HCT116 (cell line): ENCODE measurements at regions not wholly inside any gene's neighbourhood (a gene's known extent, or its start where the extent isn't known, plus 50 kb on each side); places are given as distances from the start of the nearest gene placed in this dataset.

Experiments used
- POLR2AphosphoS5 ChIP-seq: IDR thresholded peaks from 2 replicates; pipeline ENCODE4 v1.6.1; 2011; ENCODE audit warnings: mild to moderate bottlenecking, low read depth, low read length, moderate library complexity
- TF ChIP-seq, protein P1 (sequence below), 3 experiments: fragments of 200-600 bp in 1 of 3; sonication (generic) in 1 of 3; IDR thresholded peaks in 2 of 3; conservative IDR thresholded peaks in 1 of 3; 2 replicates each; pipeline ENCODE4 v1.5.1; 2012 to 2017; ENCODE audit warnings: low read depth in 2 of 3, low read length in 2 of 3, antibody characterized with exemption in 1 of 3, borderline replicate concordance in 1 of 3, control low read depth in 1 of 3, mild to moderate bottlenecking in 1 of 3, mixed read lengths in 1 of 3, mixed run types in 1 of 3, moderate library complexity in 1 of 3; ENCODE audit not compliant: insufficient read depth in 1 of 3
- TF ChIP-seq, protein P2 (sequence below): IDR thresholded peaks from 2 replicates; pipeline ENCODE4 v1.6.1; 2012

DNA sequence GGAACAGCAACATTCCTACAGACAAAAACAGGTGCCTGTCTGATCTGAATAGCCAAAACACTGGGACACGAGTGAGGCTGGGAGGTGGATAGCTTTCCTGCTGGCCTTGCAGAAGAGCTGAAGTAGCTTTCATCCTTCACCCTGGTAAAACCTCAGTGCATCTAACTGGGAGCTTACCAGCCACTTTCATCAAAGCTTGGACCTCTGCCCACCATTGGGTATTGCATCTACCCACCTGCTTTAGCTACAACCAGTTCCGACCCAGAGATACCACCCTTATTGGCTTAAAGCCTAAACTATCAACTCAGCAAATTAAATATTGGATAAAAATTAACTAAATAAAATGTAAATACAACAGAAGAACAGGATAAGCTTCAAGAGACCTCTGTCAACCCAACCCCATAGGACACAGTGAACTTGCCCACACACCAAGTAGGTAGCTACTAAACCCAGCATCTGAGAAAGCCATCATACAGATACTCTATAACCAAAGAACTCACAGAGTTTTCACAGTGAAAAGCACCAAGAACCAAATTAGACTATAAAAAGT lies 866.3 kb downstream of the FSCB start:
- TF ChIP-seq, protein P1, sequence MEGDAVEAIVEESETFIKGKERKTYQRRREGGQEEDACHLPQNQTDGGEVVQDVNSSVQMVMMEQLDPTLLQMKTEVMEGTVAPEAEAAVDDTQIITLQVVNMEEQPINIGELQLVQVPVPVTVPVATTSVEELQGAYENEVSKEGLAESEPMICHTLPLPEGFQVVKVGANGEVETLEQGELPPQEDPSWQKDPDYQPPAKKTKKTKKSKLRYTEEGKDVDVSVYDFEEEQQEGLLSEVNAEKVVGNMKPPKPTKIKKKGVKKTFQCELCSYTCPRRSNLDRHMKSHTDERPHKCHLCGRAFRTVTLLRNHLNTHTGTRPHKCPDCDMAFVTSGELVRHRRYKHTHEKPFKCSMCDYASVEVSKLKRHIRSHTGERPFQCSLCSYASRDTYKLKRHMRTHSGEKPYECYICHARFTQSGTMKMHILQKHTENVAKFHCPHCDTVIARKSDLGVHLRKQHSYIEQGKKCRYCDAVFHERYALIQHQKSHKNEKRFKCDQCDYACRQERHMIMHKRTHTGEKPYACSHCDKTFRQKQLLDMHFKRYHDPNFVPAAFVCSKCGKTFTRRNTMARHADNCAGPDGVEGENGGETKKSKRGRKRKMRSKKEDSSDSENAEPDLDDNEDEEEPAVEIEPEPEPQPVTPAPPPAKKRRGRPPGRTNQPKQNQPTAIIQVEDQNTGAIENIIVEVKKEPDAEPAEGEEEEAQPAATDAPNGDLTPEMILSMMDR (IDR thresholded peaks at IDR 0.05 in 2 of 3, conservative IDR thresholded peaks at IDR 0.05 in 1 of 3; ENCODE audit: borderline replicate concordance in 1 of 3, insufficient read depth in 1 of 3, low read depth in 2 of 3, low read length in 2 of 3): no peak
- no peak for TF ChIP-seq POLR2AphosphoS5
- TF ChIP-seq, protein P2, sequence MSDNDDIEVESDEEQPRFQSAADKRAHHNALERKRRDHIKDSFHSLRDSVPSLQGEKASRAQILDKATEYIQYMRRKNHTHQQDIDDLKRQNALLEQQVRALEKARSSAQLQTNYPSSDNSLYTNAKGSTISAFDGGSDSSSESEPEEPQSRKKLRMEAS: no peak
